K562 (cell line): ENCODE measurements at regions not wholly inside any gene's neighbourhood (a gene's known extent, or its start where the extent isn't known, plus 50 kb on each side); places are given as distances from the start of the nearest gene placed in this dataset.

Source experiments
- CBX5 ChIP-seq: IDR thresholded peaks from 2 replicates; pipeline ENCODE4 v1.6.1; 2014; ENCODE audit warnings: low read depth, borderline replicate concordance
- ZNF23 ChIP-seq: fragments of 250-450 bp; sonication (Bioruptor Pico); IDR thresholded peaks from 2 replicates; pipeline ENCODE4 v1.4.0; 2020; ENCODE audit warnings: mild to moderate bottlenecking
- ZNF436 ChIP-seq: fragments of 250-450, 450-650 bp; sonication (Bioruptor Pico); formaldehyde crosslinking; IDR thresholded peaks from 2 replicates; pipeline ENCODE4 v1.7.0; 2020; ENCODE audit warnings: mild to moderate bottlenecking
- ZNF561 ChIP-seq: fragments of 450-650 bp; formaldehyde crosslinking; conservative IDR thresholded peaks from 2 replicates; pipeline ENCODE4 v1.4.0; 2020; ENCODE audit warnings: mild to moderate bottlenecking, moderate library complexity
- ZNF699 ChIP-seq: fragments of 250-450 bp; sonication (Bioruptor Pico); IDR thresholded peaks from 2 replicates; pipeline ENCODE4 v1.8.0; 2021; ENCODE audit warnings: mild to moderate bottlenecking, moderate library complexity; ENCODE audit not compliant: insufficient replicate concordance
- TF ChIP-seq, protein P1 (sequence below): fragments of 250-450 bp; sonication (Bioruptor Pico); IDR thresholded peaks from 2 replicates; pipeline ENCODE4 v1.4.0; 2020; ENCODE audit warnings: mild to moderate bottlenecking, moderate library complexity
- TF ChIP-seq, protein P2 (sequence below): fragments of 450-650 bp; formaldehyde crosslinking; IDR thresholded peaks from 2 replicates; pipeline ENCODE4 v1.4.0; 2020; ENCODE audit warnings: mild to moderate bottlenecking, moderate library complexity
- TF ChIP-seq, protein P3 (sequence below): fragments of 250-450 bp; sonication (Bioruptor Pico); IDR thresholded peaks from 2 replicates; pipeline ENCODE4 v1.9.0; 2021; ENCODE audit warnings: mild to moderate bottlenecking

DNA sequence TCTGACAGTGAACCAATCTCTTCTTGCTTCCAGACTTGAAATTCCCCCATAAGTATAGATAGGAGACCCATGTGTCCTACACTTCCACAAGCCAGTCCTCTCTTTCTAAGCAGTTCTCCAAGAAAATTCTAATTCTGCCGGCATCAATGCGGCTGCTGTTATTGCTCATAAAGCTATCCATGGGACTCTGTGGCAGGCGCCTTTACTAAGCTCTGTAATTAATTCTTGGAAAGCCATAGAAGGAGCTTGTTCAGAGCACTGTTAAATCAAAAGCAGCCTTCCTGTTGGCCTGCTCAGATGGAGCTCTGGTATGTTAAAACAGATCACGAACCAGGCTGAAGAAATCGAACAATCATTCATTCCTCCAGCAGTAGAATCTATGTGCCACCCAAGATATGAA, 244.3 kb upstream of the NFE2L3 start (continued):
- TF ChIP-seq, protein P1, sequence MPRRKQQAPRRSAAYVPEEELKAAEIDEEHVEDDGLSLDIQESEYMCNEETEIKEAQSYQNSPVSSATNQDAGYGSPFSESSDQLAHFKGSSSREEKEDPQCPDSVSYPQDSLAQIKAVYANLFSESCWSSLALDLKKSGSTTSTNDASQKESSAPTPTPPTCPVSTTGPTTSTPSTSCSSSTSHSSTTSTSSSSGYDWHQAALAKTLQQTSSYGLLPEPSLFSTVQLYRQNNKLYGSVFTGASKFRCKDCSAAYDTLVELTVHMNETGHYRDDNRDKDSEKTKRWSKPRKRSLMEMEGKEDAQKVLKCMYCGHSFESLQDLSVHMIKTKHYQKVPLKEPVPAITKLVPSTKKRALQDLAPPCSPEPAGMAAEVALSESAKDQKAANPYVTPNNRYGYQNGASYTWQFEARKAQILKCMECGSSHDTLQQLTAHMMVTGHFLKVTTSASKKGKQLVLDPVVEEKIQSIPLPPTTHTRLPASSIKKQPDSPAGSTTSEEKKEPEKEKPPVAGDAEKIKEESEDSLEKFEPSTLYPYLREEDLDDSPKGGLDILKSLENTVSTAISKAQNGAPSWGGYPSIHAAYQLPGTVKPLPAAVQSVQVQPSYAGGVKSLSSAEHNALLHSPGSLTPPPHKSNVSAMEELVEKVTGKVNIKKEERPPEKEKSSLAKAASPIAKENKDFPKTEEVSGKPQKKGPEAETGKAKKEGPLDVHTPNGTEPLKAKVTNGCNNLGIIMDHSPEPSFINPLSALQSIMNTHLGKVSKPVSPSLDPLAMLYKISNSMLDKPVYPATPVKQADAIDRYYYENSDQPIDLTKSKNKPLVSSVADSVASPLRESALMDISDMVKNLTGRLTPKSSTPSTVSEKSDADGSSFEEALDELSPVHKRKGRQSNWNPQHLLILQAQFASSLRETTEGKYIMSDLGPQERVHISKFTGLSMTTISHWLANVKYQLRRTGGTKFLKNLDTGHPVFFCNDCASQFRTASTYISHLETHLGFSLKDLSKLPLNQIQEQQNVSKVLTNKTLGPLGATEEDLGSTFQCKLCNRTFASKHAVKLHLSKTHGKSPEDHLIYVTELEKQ (CRISPR knock-in tag) = no peak
- TF ChIP-seq ZNF699 (CRISPR knock-in tag) (no peak), ZNF561 (CRISPR knock-in tag) (no peak), ZNF23 (no peak), ZNF436 (CRISPR knock-in tag) (no peak), CBX5 (no peak)
- TF ChIP-seq, protein P2, sequence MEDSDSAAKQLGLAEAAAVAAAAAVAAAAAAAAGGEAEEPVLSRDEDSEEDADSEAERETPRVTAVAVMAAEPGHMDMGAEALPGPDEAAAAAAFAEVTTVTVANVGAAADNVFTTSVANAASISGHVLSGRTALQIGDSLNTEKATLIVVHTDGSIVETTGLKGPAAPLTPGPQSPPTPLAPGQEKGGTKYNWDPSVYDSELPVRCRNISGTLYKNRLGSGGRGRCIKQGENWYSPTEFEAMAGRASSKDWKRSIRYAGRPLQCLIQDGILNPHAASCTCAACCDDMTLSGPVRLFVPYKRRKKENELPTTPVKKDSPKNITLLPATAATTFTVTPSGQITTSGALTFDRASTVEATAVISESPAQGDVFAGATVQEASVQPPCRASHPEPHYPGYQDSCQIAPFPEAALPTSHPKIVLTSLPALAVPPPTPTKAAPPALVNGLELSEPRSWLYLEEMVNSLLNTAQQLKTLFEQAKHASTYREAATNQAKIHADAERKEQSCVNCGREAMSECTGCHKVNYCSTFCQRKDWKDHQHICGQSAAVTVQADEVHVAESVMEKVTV (CRISPR knock-in tag) = no peak
- TF ChIP-seq, protein P3, sequence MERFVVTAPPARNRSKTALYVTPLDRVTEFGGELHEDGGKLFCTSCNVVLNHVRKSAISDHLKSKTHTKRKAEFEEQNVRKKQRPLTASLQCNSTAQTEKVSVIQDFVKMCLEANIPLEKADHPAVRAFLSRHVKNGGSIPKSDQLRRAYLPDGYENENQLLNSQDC (CRISPR knock-in tag) = no peak
